OCI-LY7 (cell line): ENCODE measurements at regions not wholly inside any gene's neighbourhood (a gene's known extent, or its start where the extent isn't known, plus 50 kb on each side); places are given as distances from the start of the nearest gene placed in this dataset.

Experiments used
- CTCF ChIP-seq: fragments of 200-600 bp; sonication (generic); conservative IDR thresholded peaks from 2 replicates; pipeline ENCODE4 v1.5.1; 2014; ENCODE audit warnings: mild to moderate bottlenecking, antibody characterized with exemption, low read length, moderate library complexity, mixed read lengths
- EZH2phosphoT487 ChIP-seq: fragments of 200-600 bp; sonication (generic); IDR thresholded peaks from 2 replicates; pipeline ENCODE4 v1.6.1; 2018; ENCODE audit warnings: low read depth, borderline replicate concordance, mild to moderate bottlenecking, mixed run types, antibody characterized with exemption, low read length, moderate library complexity, mixed read lengths

DNA sequence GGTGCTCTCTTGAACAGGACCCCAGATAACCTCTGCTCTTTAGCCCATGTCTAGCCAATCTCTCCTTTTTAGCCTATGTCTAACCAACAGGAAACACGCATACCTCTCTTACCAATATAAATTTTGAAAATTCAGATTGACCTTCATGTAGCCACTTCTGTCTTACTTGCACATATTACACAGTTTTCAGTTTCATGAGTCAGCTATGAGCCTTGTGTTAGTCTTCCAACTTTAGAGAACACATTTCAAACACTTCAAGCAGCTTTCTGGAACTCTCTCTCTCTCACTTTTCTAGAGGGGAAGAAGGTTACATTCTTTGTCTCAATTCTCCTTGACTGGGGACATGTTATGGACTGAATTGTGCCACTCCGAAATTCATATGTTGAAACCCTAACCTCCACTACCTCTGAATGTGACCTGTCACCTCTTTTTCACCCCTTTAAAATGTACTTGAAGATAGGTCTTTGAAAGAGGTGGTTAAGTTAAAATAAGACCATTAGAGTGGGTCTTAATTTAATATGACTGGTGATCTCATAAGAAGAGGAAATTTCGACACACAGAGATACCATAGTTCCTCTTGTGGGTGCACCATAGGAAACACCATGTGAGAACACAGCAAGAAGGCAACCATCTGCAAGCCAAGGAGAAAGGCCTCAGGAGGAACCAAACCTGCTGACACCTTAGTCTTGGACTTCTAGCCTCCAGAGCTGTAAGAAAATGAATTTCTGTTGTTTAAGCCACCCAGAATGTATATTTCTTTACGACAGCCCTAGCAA is 480.3 kb upstream of the ALCAM start:
- TF ChIP-seq CTCF (no peak), EZH2phosphoT487 (no peak)
